K562 (cell line): ENCODE measurements at regions not wholly inside any gene's neighbourhood (a gene's known extent, or its start where the extent isn't known, plus 50 kb on each side); places are given as distances from the start of the nearest gene placed in this dataset.

Source experiments
- ARID1B ChIP-seq: fragments of 450-650 bp; IDR thresholded peaks from 2 replicates; pipeline ENCODE4 v1.6.1; 2016; ENCODE audit warnings: antibody characterized with exemption, mild to moderate bottlenecking, inconsistent platforms
- CC2D1A ChIP-seq: fragments of 450-650 bp; IDR thresholded peaks from 2 replicates; pipeline ENCODE4 v1.6.1; 2017; ENCODE audit warnings: mild to moderate bottlenecking
- CREBBP ChIP-seq: IDR thresholded peaks from one replicate; pipeline ENCODE4 v1.6.1; 2012; ENCODE audit warnings: low read depth, mild to moderate bottlenecking, control low read depth, inconsistent platforms, low read length
- E2F4 ChIP-seq: sonication (generic); formaldehyde crosslinking; IDR thresholded peaks from 2 replicates; pipeline ENCODE4 v1.8.0; 2022; ENCODE audit warnings: mild to moderate bottlenecking, low read depth, missing genetic modification reagents
- EHMT2 ChIP-seq: fragments of 450-650 bp; IDR thresholded peaks from 2 replicates; pipeline ENCODE4 v1.6.1; 2018; ENCODE audit warnings: antibody characterized with exemption
- ETV6 ChIP-seq, 3 experiments: fragments of 150-350 bp in 1 of 3; sonication (generic) in 1 of 3; formaldehyde crosslinking in 1 of 3; IDR thresholded peaks; 2 replicates each; pipeline versions ENCODE4 v1.6.1 to v1.8.0; 2014 to 2022; ENCODE audit warnings: borderline replicate concordance in 2 of 3, low read depth in 2 of 3, antibody characterized with exemption in 1 of 3, low read length in 1 of 3, mild to moderate bottlenecking in 1 of 3, missing genetic modification reagents in 1 of 3
- FOXJ2 ChIP-seq: fragments of 200-800 bp; sonication (Bioruptor generic); IDR thresholded peaks from 2 replicates; pipeline ENCODE4 v1.6.1; 2016; ENCODE audit warnings: missing genetic modification characterization, missing compliant biosample characterization
- POLR2G ChIP-seq: fragments of 200-400 bp; formaldehyde crosslinking; IDR thresholded peaks from 2 replicates; pipeline ENCODE4 v1.6.1; 2017; ENCODE audit warnings: low read depth, mild to moderate bottlenecking, antibody characterized with exemption, low read length, moderate library complexity
- RAD51 ChIP-seq: fragments of 450-650 bp; IDR thresholded peaks from 2 replicates; pipeline ENCODE4 v1.7.1; 2016; ENCODE audit warnings: low read depth, mild to moderate bottlenecking, borderline replicate concordance
- SRSF3 ChIP-seq: fragments of 200-400 bp; formaldehyde crosslinking; IDR thresholded peaks from 2 replicates; pipeline ENCODE4 v1.6.1; 2016; ENCODE audit warnings: mild to moderate bottlenecking, low read length, moderate library complexity; ENCODE audit not compliant: insufficient read depth
- TAL1 ChIP-seq: fragments of 450-650 bp; IDR thresholded peaks from 2 replicates; pipeline ENCODE4 v1.6.1; 2016; ENCODE audit warnings: mild to moderate bottlenecking
- TEAD4 ChIP-seq, 2 experiments: sonication (generic) in 1 of 2; formaldehyde crosslinking in 1 of 2; IDR thresholded peaks; 2 replicates each; pipeline versions ENCODE4 v1.6.1 to v1.8.0; 2012 to 2022; ENCODE audit warnings: borderline replicate concordance in 1 of 2, inconsistent platforms in 1 of 2, low read length in 1 of 2, mild to moderate bottlenecking in 1 of 2, missing genetic modification reagents in 1 of 2
- USF2 ChIP-seq: sonication (generic); formaldehyde crosslinking; IDR thresholded peaks from 2 replicates; pipeline ENCODE4 v1.5.0; 2020; ENCODE audit warnings: missing genetic modification reagents
- ZNF134 ChIP-seq: fragments of 250-450 bp; sonication (Bioruptor Pico); conservative IDR thresholded peaks from 2 replicates; pipeline ENCODE4 v1.4.0; 2020
- ZNF407 ChIP-seq: fragments of 450-650 bp; IDR thresholded peaks from 2 replicates; pipeline ENCODE4 v1.6.1; 2016; ENCODE audit warnings: low read depth
- ZNF445 ChIP-seq: fragments of 250-450 bp; sonication (Bioruptor Pico); IDR thresholded peaks from 2 replicates; pipeline ENCODE4 v1.4.0; 2020; ENCODE audit warnings: low read depth, mild to moderate bottlenecking, moderate library complexity
- ZNF507 ChIP-seq: conservative IDR thresholded peaks from 2 replicates; pipeline ENCODE4 v1.6.1; 2017; ENCODE audit warnings: missing genetic modification characterization, missing compliant biosample characterization
- ZNF589 ChIP-seq: fragments of 200-800 bp; sonication (Bioruptor generic); IDR thresholded peaks from 2 replicates; pipeline ENCODE4 v1.6.1; 2016; ENCODE audit warnings: low read depth, missing genetic modification characterization, missing compliant biosample characterization

- TF ChIP-seq ZNF407, result no peak
- TF ChIP-seq ETV6 (IDR thresholded peaks at IDR 0.05; ENCODE audit: borderline replicate concordance in 1 of 2, low read depth in 2 of 2, low read length in 1 of 2), result no peak
- no peak for TF ChIP-seq ETV6 (CRISPR knock-in tag; IDR thresholded peaks at IDR 0.05; ENCODE audit: borderline replicate concordance)
- TF ChIP-seq USF2 (CRISPR knock-in tag), result no peak
- TF ChIP-seq ZNF134 (CRISPR knock-in tag), result no peak
- no peak for TF ChIP-seq CREBBP
- TF ChIP-seq EHMT2, result no peak
- TF ChIP-seq ZNF589 (CRISPR knock-in tag), result no peak
- TF ChIP-seq RAD51, result no peak
- no peak for TF ChIP-seq FOXJ2
- TF ChIP-seq ZNF445, result no peak
- peak; percentile 70 for TF ChIP-seq TEAD4 (IDR thresholded peaks at IDR 0.05; ENCODE audit: low read length)
- TF ChIP-seq TEAD4 (CRISPR knock-in tag; IDR thresholded peaks at IDR 0.05; ENCODE audit: borderline replicate concordance), result no peak
- TF ChIP-seq POLR2G, result no peak
- no peak for TF ChIP-seq E2F4
- TF ChIP-seq CC2D1A, result no peak
- peak; percentile 68 for TF ChIP-seq TAL1
- TF ChIP-seq ARID1B, result peak; percentile 70
- TF ChIP-seq ZNF507, result no peak
- no peak for TF ChIP-seq SRSF3
These were observed 354.3 kb downstream of the C16orf95 start (continued) for GRCh38 chr16:86962913-86963312.
